NCI-H1092 treated with DMSO at 0.1 percent for 48 hours (cell line): ENCODE measurements at regions not wholly inside any gene's neighbourhood (a gene's known extent, or its start where the extent isn't known, plus 50 kb on each side); places are given as distances from the start of the nearest gene placed in this dataset.
"Not testable (repeated sequence)": the region's sequence is repeated elsewhere in the genome, so short reads cannot be mapped to it uniquely, and the experiment has no call there.

Experiments used
- DNase-seq: peaks from one replicate; lab custom pipeline; 2025; lab: John Stamatoyannopoulos, UW

GRCh38 chr3:153552887-153553604, 391.0 kb downstream of the RAP2B start:
- DNase-seq: no peak

- DNase-seq: no peak
These were observed 391.5 kb downstream of the RAP2B start for GRCh38 chr3:153553605-153553945.

- DNase-seq: no peak
These were observed 393.9 kb downstream of the RAP2B start for GRCh38 chr3:153555919-153556318.

- DNase-seq: not testable (repeated sequence)
These were observed 397.3 kb downstream of the RAP2B start for GRCh38 chr3:153559366-153559765.

GRCh38 chr3:153567011-153567410, 405.0 kb downstream of the RAP2B start:
- DNase-seq: no peak

GRCh38 chr3:153567556-153567955, 405.5 kb downstream of the RAP2B start:
- DNase-seq: no peak

GRCh38 chr3:153570481-153570880, 408.5 kb downstream of the RAP2B start:
- not testable (repeated sequence) for DNase-seq

GRCh38 chr3:153572165-153572564, 410.1 kb downstream of the RAP2B start:
- DNase-seq: no peak

- DNase-seq: no peak
These were observed 410.6 kb downstream of the RAP2B start for GRCh38 chr3:153572654-153573053.

GRCh38 chr3:153573481-153573880, 411.5 kb downstream of the RAP2B start:
- DNase-seq: no peak

- no peak for DNase-seq
These were observed 412.4 kb downstream of the RAP2B start for GRCh38 chr3:153574445-153574844.

GRCh38 chr3:153577059-153577736, 415.2 kb downstream of the RAP2B start:
- DNase-seq: no peak

GRCh38 chr3:153578046-153578445, 416.0 kb downstream of the RAP2B start:
- no peak for DNase-seq

- DNase-seq: no peak
These were observed 428.0 kb downstream of the RAP2B start for GRCh38 chr3:153590051-153590450.

GRCh38 chr3:153591561-153592245, 429.7 kb downstream of the RAP2B start:
- no peak for DNase-seq

- no peak for DNase-seq
These were observed 433.3 kb downstream of the RAP2B start for GRCh38 chr3:153595186-153595815.

GRCh38 chr3:153596401-153596800, 434.4 kb downstream of the RAP2B start:
- DNase-seq: no peak

GRCh38 chr3:153599685-153600084, 437.7 kb downstream of the RAP2B start:
- DNase-seq: no peak

- DNase-seq: no peak
These were observed 438.9 kb downstream of the RAP2B start for GRCh38 chr3:153600896-153601295.

GRCh38 chr3:153601374-153601853, 439.4 kb downstream of the RAP2B start:
- DNase-seq: no peak

- no peak for DNase-seq
These were observed 440.8 kb downstream of the RAP2B start for GRCh38 chr3:153602801-153603200.

GRCh38 chr3:153614140-153614539, 452.1 kb downstream of the RAP2B start:
- DNase-seq: no peak

- no peak for DNase-seq
These were observed 452.5 kb downstream of the RAP2B start for GRCh38 chr3:153614563-153614962.
